ENCODE measurements at regions not wholly inside any gene's neighbourhood (a gene's known extent, or its start where the extent isn't known, plus 50 kb on each side); places are given as distances from the start of the nearest gene placed in this dataset.
"Not testable (repeated sequence)": the region's sequence is repeated elsewhere in the genome, so short reads cannot be mapped to it uniquely, and the experiment has no call there.

DNA sequence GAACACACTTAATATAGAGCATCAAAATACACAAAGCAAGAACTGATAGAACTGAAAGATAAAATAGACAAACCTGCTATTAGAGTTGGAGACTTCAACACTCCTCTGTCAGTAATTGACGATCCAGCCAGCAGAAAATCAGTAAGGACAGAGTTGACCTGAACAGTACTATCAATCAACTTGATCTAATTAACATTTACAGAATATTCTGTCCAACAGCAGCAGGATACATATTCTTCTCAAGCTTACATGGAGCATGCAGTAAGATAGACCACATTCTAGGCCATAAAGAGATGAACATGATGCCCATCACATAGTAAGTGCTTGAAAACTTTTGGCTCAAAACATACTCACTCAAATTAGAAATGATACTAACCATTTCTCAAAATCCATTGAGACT lies 196.7 kb upstream of the KLF3 start:
- no peak for DNase-seq (ENCODE audit: low read depth in 2 of 2)
- TF ChIP-seq, protein P1, sequence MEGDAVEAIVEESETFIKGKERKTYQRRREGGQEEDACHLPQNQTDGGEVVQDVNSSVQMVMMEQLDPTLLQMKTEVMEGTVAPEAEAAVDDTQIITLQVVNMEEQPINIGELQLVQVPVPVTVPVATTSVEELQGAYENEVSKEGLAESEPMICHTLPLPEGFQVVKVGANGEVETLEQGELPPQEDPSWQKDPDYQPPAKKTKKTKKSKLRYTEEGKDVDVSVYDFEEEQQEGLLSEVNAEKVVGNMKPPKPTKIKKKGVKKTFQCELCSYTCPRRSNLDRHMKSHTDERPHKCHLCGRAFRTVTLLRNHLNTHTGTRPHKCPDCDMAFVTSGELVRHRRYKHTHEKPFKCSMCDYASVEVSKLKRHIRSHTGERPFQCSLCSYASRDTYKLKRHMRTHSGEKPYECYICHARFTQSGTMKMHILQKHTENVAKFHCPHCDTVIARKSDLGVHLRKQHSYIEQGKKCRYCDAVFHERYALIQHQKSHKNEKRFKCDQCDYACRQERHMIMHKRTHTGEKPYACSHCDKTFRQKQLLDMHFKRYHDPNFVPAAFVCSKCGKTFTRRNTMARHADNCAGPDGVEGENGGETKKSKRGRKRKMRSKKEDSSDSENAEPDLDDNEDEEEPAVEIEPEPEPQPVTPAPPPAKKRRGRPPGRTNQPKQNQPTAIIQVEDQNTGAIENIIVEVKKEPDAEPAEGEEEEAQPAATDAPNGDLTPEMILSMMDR (IDR thresholded peaks at IDR 0.05; ENCODE audit: low read depth, low read length): no peak

DNA sequence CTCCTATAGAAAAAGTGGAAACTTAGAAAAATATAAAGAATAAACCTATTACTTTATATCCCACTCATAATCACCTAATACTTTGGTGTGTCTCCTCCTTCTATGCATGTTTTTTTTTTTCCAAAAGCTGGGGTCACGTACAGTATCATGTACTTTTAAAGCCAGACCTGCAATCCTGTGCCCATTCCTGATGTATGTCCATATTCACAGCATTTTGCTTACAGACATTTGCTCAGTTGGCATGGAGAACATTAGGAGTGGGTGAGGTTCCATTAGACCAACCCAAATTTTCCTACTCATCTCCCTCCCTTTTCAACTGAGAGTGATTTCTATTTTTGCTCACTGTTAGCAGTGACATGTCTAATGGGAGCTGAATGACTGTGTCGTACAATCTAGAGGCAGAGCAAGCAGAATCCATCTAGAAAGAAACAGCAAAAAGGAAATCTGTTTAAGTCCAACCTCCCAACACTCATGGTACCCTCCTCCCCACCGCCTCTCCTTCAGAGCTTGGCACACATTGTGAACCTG lies 195.6 kb upstream of the KLF3 start:
- H3K4me3 ChIP-seq (replicated peaks in 1 of 2; ENCODE audit: low read depth in 2 of 2, low read length in 2 of 2): no peak overlapping the region
- TF ChIP-seq, protein P1 (IDR thresholded peaks at IDR 0.05; ENCODE audit: low read depth, low read length): no peak
- DNase-seq (ENCODE audit: low read depth in 2 of 2): no peak

More for the DNA sequence above, 196.7 kb upstream of the KLF3 start:
- no peak overlapping the region for H3K4me3 ChIP-seq (replicated peaks in 1 of 2; ENCODE audit: low read depth in 2 of 2, low read length in 2 of 2)

GRCh38 chr4:38469410-38469809 lies 194.6 kb upstream of the KLF3 start:
- no peak overlapping the region for H3K4me3 ChIP-seq (replicated peaks in 1 of 2; ENCODE audit: low read depth in 2 of 2, low read length in 2 of 2)
- DNase-seq (ENCODE audit: low read depth in 2 of 2): no peak
- TF ChIP-seq, protein P1 (IDR thresholded peaks at IDR 0.05; ENCODE audit: low read depth, low read length): no peak

GRCh38 chr4:38470735-38471262 lies 193.2 kb upstream of the KLF3 start:
- TF ChIP-seq, protein P1 (IDR thresholded peaks at IDR 0.05; ENCODE audit: low read depth, low read length): no peak
- no peak for DNase-seq (ENCODE audit: low read depth in 2 of 2)
- H3K4me3 ChIP-seq (replicated peaks in 1 of 2; ENCODE audit: low read depth in 2 of 2, low read length in 2 of 2): no peak overlapping the region

GRCh38 chr4:38482696-38483095 lies 181.3 kb upstream of the KLF3 start:
- DNase-seq (ENCODE audit: low read depth in 2 of 2): no peak
- no peak overlapping the region for H3K4me3 ChIP-seq (replicated peaks in 1 of 2; ENCODE audit: low read depth in 2 of 2, low read length in 2 of 2)

GRCh38 chr4:38483628-38484027 lies 180.4 kb upstream of the KLF3 start:
- DNase-seq (ENCODE audit: low read depth in 2 of 2); H3K4me3 ChIP-seq (replicated peaks in 1 of 2; ENCODE audit: low read depth in 2 of 2, low read length in 2 of 2): not testable (repeated sequence)

More at GRCh38 chr4:38482696-38483095, 181.3 kb upstream of the KLF3 start:
- TF ChIP-seq, protein P1 (IDR thresholded peaks at IDR 0.05; ENCODE audit: low read depth, low read length): no peak

DNA sequence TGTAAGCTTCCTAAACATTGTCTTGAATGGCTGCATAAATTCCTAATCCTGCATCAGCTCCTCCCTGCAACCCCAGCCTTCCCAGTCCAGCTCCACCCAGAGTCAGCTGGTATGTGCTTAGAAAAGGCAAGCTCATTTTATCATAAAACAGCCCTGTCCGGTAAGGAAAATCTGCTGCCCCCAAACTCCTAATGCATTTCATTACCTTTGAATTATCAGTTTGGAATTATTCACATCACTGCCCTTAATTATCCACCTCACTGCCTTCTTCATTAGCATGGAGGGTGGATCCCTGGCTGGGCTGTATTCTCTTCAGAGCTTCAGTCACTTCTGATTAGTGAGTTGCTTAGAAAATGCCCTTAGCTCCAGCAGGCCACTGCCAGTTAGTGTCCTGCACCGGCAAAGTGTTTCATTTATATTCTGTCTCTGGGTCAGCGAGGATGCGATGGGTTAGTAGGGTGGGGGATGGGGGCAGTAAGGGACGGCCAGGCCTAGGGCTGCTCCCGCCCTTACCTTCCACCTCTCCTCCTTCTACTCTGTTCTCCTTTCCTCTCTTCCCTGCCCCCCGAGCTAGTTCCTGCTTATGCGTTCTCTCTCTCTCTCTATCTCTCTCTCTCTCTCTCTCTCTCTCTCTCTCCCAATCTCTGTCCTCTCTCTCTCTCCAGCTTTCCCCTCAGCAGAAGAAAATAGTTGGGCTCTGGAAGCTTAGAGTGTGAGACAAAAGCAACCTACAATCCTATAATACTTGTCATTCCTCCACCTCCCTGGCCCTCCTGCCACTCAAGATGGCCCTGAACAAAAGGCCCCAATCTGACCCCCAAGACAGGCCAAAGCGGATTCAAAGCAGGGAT lies 174.8 kb upstream of the KLF3 start:
- no peak overlapping the region for H3K4me3 ChIP-seq (replicated peaks in 1 of 2; ENCODE audit: low read depth in 2 of 2, low read length in 2 of 2)
- peak; percentile 10 to 48 for DNase-seq (ENCODE audit: low read depth in 2 of 2)
- TF ChIP-seq, protein P1 (IDR thresholded peaks at IDR 0.05; ENCODE audit: low read depth, low read length): no peak

All from cardiac fibroblast (primary cell).